ENCODE measurements at regions not wholly inside any gene's neighbourhood (a gene's known extent, or its start where the extent isn't known, plus 50 kb on each side); places are given as distances from the start of the nearest gene placed in this dataset.

DNA sequence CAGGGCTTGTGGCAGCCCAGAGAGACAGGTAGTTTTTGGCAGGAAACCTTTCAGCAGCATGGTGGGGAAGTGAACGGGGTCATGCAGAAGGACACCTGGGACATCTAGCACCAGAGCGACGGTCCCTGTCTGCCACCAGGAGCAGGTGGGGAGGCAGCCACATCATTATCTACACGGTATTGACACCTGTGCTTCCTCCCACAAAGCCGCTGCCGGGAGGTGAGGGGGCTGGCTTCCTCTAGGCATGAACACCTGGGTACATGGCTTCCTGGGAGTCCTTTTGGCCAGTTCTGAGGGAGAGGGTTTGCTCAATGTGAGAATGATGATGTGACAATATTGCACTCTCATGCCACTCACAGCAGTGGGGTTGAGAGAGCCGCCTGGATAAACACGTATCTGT is 275.2 kb downstream of the ACTR3B start:
- no peak for DNase-seq (ENCODE audit: unreplicated experiment)
- POLR2A ChIA-PET = no interaction called here
- TF ChIP-seq CTCF (IDR thresholded peaks at IDR 0.05; ENCODE audit: unreplicated experiment) = no peak
- H3K9me3 Mint-ChIP-seq (ENCODE audit: unreplicated experiment) = no peaks in the 10 kb centered on the region
- no peak overlapping the region for H3K4me3 Mint-ChIP-seq (ENCODE audit: unreplicated experiment)
- H3K27ac Mint-ChIP-seq (ENCODE audit: low read depth, unreplicated experiment) = no peak overlapping the region
- CTCF ChIA-PET = no interaction called here
- no peaks in the 10 kb centered on the region for H3K4me1 Mint-ChIP-seq (ENCODE audit: insufficient read depth, unreplicated experiment)
- H3K36me3 Mint-ChIP-seq (ENCODE audit: insufficient read depth, unreplicated experiment) = no peaks in the 10 kb centered on the region
- no TSS peak for BruUV-seq (replicated peaks)
- intact Hi-C loops (cut with micrococcal nuclease) = no loop called here
- no peaks in the 10 kb centered on the region for H3K27me3 Mint-ChIP-seq (ENCODE audit: insufficient read depth, unreplicated experiment)

DNA sequence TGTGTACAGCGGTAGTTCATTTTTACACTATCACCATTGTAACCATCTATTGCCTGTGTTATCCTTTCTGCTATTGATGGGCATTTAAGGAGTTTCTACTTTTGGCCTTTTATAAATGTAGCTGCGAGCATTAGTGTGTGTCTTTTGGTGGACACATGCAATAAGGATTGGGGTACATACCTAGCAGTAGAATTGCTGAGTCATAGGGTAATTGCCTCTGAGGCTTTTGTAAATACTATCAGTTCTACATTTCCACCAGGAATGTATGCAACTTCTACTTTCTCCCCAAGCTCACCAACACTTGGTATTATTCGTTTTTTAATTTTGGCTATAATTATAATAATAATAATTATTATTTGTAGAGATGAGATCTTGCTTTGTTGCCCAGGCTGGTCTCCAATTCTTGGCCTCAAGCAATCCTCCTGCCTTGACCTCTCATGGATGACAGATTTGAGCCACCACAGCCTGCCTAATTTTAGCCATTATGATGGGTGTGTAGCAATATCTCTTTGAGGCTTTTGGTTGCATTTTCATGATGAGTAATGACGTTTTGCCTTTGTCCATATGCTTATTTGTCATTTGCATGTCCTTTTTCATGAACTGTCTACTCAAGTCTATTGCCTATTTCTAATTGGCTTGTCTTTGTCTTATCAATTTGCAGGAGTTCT is 277.0 kb downstream of the ACTR3B start:
- CTCF ChIA-PET = no interaction called here
- no peak for DNase-seq (ENCODE audit: unreplicated experiment)
- H3K27me3 Mint-ChIP-seq (ENCODE audit: insufficient read depth, unreplicated experiment) = no peaks in the 10 kb centered on the region
- H3K9me3 Mint-ChIP-seq (ENCODE audit: unreplicated experiment) = no peaks in the 10 kb centered on the region
- H3K27ac Mint-ChIP-seq (ENCODE audit: low read depth, unreplicated experiment) = no peak overlapping the region
- no TSS peak for BruUV-seq (replicated peaks)
- no peak overlapping the region for H3K4me3 Mint-ChIP-seq (ENCODE audit: unreplicated experiment)
- H3K36me3 Mint-ChIP-seq (ENCODE audit: insufficient read depth, unreplicated experiment) = no peaks in the 10 kb centered on the region
- H3K4me1 Mint-ChIP-seq (ENCODE audit: insufficient read depth, unreplicated experiment) = no peaks in the 10 kb centered on the region
- intact Hi-C loops (cut with micrococcal nuclease) = no loop called here
- TF ChIP-seq CTCF (IDR thresholded peaks at IDR 0.05; ENCODE audit: unreplicated experiment) = no peak
- POLR2A ChIA-PET = no interaction called here

DNA sequence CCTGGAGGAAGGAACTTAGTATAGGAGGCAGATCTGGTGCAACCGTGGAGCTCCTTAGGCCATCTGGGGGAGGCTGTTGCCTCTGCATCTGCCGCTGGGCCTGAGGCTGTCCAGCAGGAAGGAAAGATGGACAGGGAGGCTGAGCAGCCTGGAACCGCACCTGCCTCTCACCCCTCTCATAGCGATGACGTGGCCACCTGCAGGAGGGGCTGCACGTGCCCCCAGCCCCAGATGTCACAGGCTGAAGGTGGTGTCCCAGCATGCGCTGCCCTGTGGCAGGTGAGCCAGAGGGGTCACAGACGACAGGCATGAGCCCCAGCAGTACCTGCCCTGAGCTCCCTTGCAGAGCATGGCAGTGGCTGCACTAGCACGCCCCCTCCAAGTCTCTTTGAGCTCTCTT is 283.9 kb downstream of the ACTR3B start:
- BruUV-seq (replicated peaks) = no TSS peak
- ChIA-PET POLR2A (no interaction called here), CTCF (no interaction called here)
- Mint-ChIP-seq H3K4me1 (ENCODE audit: insufficient read depth, unreplicated experiment) (no peaks in the 10 kb centered on the region), H3K27ac (ENCODE audit: low read depth, unreplicated experiment) (no peak overlapping the region), H3K27me3 (ENCODE audit: insufficient read depth, unreplicated experiment) (no peaks in the 10 kb centered on the region), H3K9me3 (ENCODE audit: unreplicated experiment) (peaks cover 11% of the 10 kb centered on the region), H3K4me3 (ENCODE audit: unreplicated experiment) (no peak overlapping the region), H3K36me3 (ENCODE audit: insufficient read depth, unreplicated experiment) (no peaks in the 10 kb centered on the region)
- intact Hi-C loops (cut with micrococcal nuclease) = no loop called here
- TF ChIP-seq CTCF (IDR thresholded peaks at IDR 0.05; ENCODE audit: unreplicated experiment) = no peak
- DNase-seq (ENCODE audit: unreplicated experiment) = no peak

- intact Hi-C loops (cut with micrococcal nuclease) = no loop called here
- no peak for TF ChIP-seq CTCF (IDR thresholded peaks at IDR 0.05; ENCODE audit: unreplicated experiment)
- Mint-ChIP-seq H3K9me3 (ENCODE audit: unreplicated experiment) (peaks cover 11% of the 10 kb centered on the region), H3K27me3 (ENCODE audit: insufficient read depth, unreplicated experiment) (no peaks in the 10 kb centered on the region), H3K36me3 (ENCODE audit: insufficient read depth, unreplicated experiment) (no peaks in the 10 kb centered on the region), H3K4me3 (ENCODE audit: unreplicated experiment) (no peak overlapping the region), H3K27ac (ENCODE audit: low read depth, unreplicated experiment) (no peak overlapping the region), H3K4me1 (ENCODE audit: insufficient read depth, unreplicated experiment) (no peaks in the 10 kb centered on the region)
- DNase-seq (ENCODE audit: unreplicated experiment) = no peak
- BruUV-seq (replicated peaks) = no TSS peak
- ChIA-PET CTCF (no interaction called here), POLR2A (no interaction called here)
These were observed 285.4 kb downstream of the ACTR3B start for GRCh38 chr7:153044981-153045380.
